ENCODE measurements at regions not wholly inside any gene's neighbourhood (a gene's known extent, or its start where the extent isn't known, plus 50 kb on each side); places are given as distances from the start of the nearest gene placed in this dataset.
"Not testable (repeated sequence)": the region's sequence is repeated elsewhere in the genome, so short reads cannot be mapped to it uniquely, and the experiment has no call there.

- DNase-seq (ENCODE audit: low spot score), result no peak
These were observed 131.1 kb downstream of the JRKL start for GRCh38 chr11:96520939-96521338.

GRCh38 chr11:96523656-96524055 lies 133.8 kb downstream of the JRKL start:
- no peak for DNase-seq (ENCODE audit: low spot score)

- no peak for DNase-seq (ENCODE audit: low spot score)
These were observed 134.7 kb downstream of the JRKL start for GRCh38 chr11:96524475-96524874.

GRCh38 chr11:96530473-96530872 lies 140.7 kb downstream of the JRKL start:
- DNase-seq (ENCODE audit: low spot score), result no peak

- no peak for DNase-seq (ENCODE audit: low spot score)
These were observed 148.3 kb downstream of the JRKL start for GRCh38 chr11:96538104-96538503.

- no peak for DNase-seq (ENCODE audit: low spot score)
These were observed 148.8 kb downstream of the JRKL start for GRCh38 chr11:96538622-96539021.

GRCh38 chr11:96540875-96541274 lies 151.1 kb downstream of the JRKL start:
- DNase-seq (ENCODE audit: low spot score), result no peak

GRCh38 chr11:96543177-96543576 lies 153.4 kb downstream of the JRKL start:
- no peak for DNase-seq (ENCODE audit: low spot score)

- not testable (repeated sequence) for DNase-seq (ENCODE audit: low spot score)
These were observed 155.4 kb downstream of the JRKL start for GRCh38 chr11:96545192-96545591.

GRCh38 chr11:96551136-96551535 lies 161.3 kb downstream of the JRKL start:
- DNase-seq (ENCODE audit: low spot score), result no peak

- no peak for DNase-seq (ENCODE audit: low spot score)
These were observed 164.5 kb downstream of the JRKL start for GRCh38 chr11:96554236-96554820.

GRCh38 chr11:96555826-96556225 lies 166.0 kb downstream of the JRKL start:
- not testable (repeated sequence) for DNase-seq (ENCODE audit: low spot score)

- not testable (repeated sequence) for DNase-seq (ENCODE audit: low spot score)
These were observed 170.9 kb downstream of the JRKL start for GRCh38 chr11:96560727-96561126.

- DNase-seq (ENCODE audit: low spot score), result no peak
These were observed 177.4 kb downstream of the JRKL start for GRCh38 chr11:96567176-96567575.

GRCh38 chr11:96567667-96568066 lies 177.9 kb downstream of the JRKL start:
- no peak for DNase-seq (ENCODE audit: low spot score)

GRCh38 chr11:96576383-96576782 lies 186.6 kb downstream of the JRKL start:
- DNase-seq (ENCODE audit: low spot score), result no peak

GRCh38 chr11:96578379-96578778 lies 188.6 kb downstream of the JRKL start:
- no peak for DNase-seq (ENCODE audit: low spot score)

- no peak for DNase-seq (ENCODE audit: low spot score)
These were observed 189.8 kb downstream of the JRKL start for GRCh38 chr11:96579656-96580055.

- no peak for DNase-seq (ENCODE audit: low spot score)
These were observed 190.7 kb downstream of the JRKL start for GRCh38 chr11:96580476-96581040.

GRCh38 chr11:96585944-96586880 lies 196.4 kb downstream of the JRKL start:
- not testable (repeated sequence) for DNase-seq (ENCODE audit: low spot score)

GRCh38 chr11:96588793-96589192 lies 199.0 kb downstream of the JRKL start:
- DNase-seq (ENCODE audit: low spot score), result not testable (repeated sequence)

- no peak for DNase-seq (ENCODE audit: low spot score)
These were observed 205.2 kb downstream of the JRKL start for GRCh38 chr11:96595011-96595410.
